NCI-H510A (cell line): ENCODE measurements at regions not wholly inside any gene's neighbourhood (a gene's known extent, or its start where the extent isn't known, plus 50 kb on each side); places are given as distances from the start of the nearest gene placed in this dataset.

Source experiments
- DNase-seq: peaks from one replicate; lab custom pipeline; 2025; lab: John Stamatoyannopoulos, UW

GRCh38 chr11:127640561-127641451, 640.2 kb upstream of the KIRREL3 start:
- DNase-seq, result no peak

- DNase-seq, result no peak
These were observed 639.3 kb upstream of the KIRREL3 start for GRCh38 chr11:127639916-127640315.

- DNase-seq, result no peak
These were observed 632.6 kb upstream of the KIRREL3 start for GRCh38 chr11:127632976-127633680.

GRCh38 chr11:127632546-127632945, 632.0 kb upstream of the KIRREL3 start:
- DNase-seq, result no peak

- no peak for DNase-seq
These were observed 631.4 kb upstream of the KIRREL3 start for GRCh38 chr11:127631974-127632373.

GRCh38 chr11:127629200-127629599, 628.6 kb upstream of the KIRREL3 start:
- no peak for DNase-seq

GRCh38 chr11:127628458-127628785, 627.9 kb upstream of the KIRREL3 start:
- DNase-seq, result no peak

- peak; percentile 73 for DNase-seq
These were observed 627.3 kb upstream of the KIRREL3 start for GRCh38 chr11:127627629-127628457.

- no peak for DNase-seq
These were observed 626.6 kb upstream of the KIRREL3 start for GRCh38 chr11:127627204-127627603.

- DNase-seq, result no peak
These were observed 624.8 kb upstream of the KIRREL3 start for GRCh38 chr11:127625402-127625801.

GRCh38 chr11:127624306-127624856, 623.8 kb upstream of the KIRREL3 start:
- no peak for DNase-seq

- no peak for DNase-seq
These were observed 622.1 kb upstream of the KIRREL3 start for GRCh38 chr11:127622686-127623085.

GRCh38 chr11:127620671-127621070, 620.1 kb upstream of the KIRREL3 start:
- no peak for DNase-seq

GRCh38 chr11:127619946-127620345, 619.4 kb upstream of the KIRREL3 start:
- no peak for DNase-seq

- no peak for DNase-seq
These were observed 618.2 kb upstream of the KIRREL3 start for GRCh38 chr11:127618721-127619120.

GRCh38 chr11:127616158-127616557, 615.6 kb upstream of the KIRREL3 start:
- DNase-seq, result peak; percentile 12

GRCh38 chr11:127612607-127613006, 612.0 kb upstream of the KIRREL3 start:
- no peak for DNase-seq

GRCh38 chr11:127609025-127609773, 608.6 kb upstream of the KIRREL3 start:
- DNase-seq, result no peak

GRCh38 chr11:127607487-127608085, 607.0 kb upstream of the KIRREL3 start:
- no peak for DNase-seq

- no peak for DNase-seq
These were observed 601.0 kb upstream of the KIRREL3 start for GRCh38 chr11:127601578-127601977.

GRCh38 chr11:127600674-127601073, 600.1 kb upstream of the KIRREL3 start:
- no peak for DNase-seq
